C4-2B (cell line): ENCODE measurements at regions not wholly inside any gene's neighbourhood (a gene's known extent, or its start where the extent isn't known, plus 50 kb on each side); places are given as distances from the start of the nearest gene placed in this dataset.

Experiments
- ZFX ChIP-seq: fragments of 450-650 bp; IDR thresholded peaks from 2 replicates; pipeline ENCODE4 v1.6.1; 2017
- TF ChIP-seq, protein P1 (sequence below): fragments of 450-650 bp; conservative IDR thresholded peaks from 2 replicates; pipeline ENCODE4 v1.5.1; 2017; ENCODE audit warnings: mild to moderate bottlenecking

- TF ChIP-seq, protein P1, sequence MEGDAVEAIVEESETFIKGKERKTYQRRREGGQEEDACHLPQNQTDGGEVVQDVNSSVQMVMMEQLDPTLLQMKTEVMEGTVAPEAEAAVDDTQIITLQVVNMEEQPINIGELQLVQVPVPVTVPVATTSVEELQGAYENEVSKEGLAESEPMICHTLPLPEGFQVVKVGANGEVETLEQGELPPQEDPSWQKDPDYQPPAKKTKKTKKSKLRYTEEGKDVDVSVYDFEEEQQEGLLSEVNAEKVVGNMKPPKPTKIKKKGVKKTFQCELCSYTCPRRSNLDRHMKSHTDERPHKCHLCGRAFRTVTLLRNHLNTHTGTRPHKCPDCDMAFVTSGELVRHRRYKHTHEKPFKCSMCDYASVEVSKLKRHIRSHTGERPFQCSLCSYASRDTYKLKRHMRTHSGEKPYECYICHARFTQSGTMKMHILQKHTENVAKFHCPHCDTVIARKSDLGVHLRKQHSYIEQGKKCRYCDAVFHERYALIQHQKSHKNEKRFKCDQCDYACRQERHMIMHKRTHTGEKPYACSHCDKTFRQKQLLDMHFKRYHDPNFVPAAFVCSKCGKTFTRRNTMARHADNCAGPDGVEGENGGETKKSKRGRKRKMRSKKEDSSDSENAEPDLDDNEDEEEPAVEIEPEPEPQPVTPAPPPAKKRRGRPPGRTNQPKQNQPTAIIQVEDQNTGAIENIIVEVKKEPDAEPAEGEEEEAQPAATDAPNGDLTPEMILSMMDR: no peak
- TF ChIP-seq ZFX: no peak
These were observed 93.9 kb upstream of the USP24 start for GRCh38 chr1:55309053-55309452.
